SHP77 (cell line): ENCODE measurements at regions not wholly inside any gene's neighbourhood (a gene's known extent, or its start where the extent isn't known, plus 50 kb on each side); places are given as distances from the start of the nearest gene placed in this dataset.

Experiments
- DNase-seq, 2 experiments: peaks; one replicate each; lab custom pipeline; 2025; lab: John Stamatoyannopoulos, UW

GRCh38 chr2:163369111-163369510 is 366.7 kb downstream of the FIGN start:
- DNase-seq: no peak

- DNase-seq: no peak
Measured at GRCh38 chr2:163368655-163369054, 367.2 kb downstream of the FIGN start.

GRCh38 chr2:163367825-163368582 is 367.8 kb downstream of the FIGN start:
- DNase-seq: no peak

GRCh38 chr2:163364736-163365135 is 371.1 kb downstream of the FIGN start:
- no peak for DNase-seq

GRCh38 chr2:163353551-163353950 is 382.3 kb downstream of the FIGN start:
- no peak for DNase-seq

- no peak for DNase-seq
Measured at GRCh38 chr2:163351966-163352365, 383.8 kb downstream of the FIGN start.

- no peak for DNase-seq
Measured at GRCh38 chr2:163351143-163351542, 384.7 kb downstream of the FIGN start.

GRCh38 chr2:163348857-163349380 is 386.9 kb downstream of the FIGN start:
- no peak for DNase-seq

GRCh38 chr2:163347982-163348856 is 387.6 kb downstream of the FIGN start:
- no peak for DNase-seq

GRCh38 chr2:163345795-163346573 is 389.8 kb downstream of the FIGN start:
- peak; percentile 53 to 58 for DNase-seq

- DNase-seq: no peak
Measured at GRCh38 chr2:163343316-163343715, 392.5 kb downstream of the FIGN start.

GRCh38 chr2:163341426-163341825 is 394.4 kb downstream of the FIGN start:
- no peak for DNase-seq

GRCh38 chr2:163338270-163338669 is 397.5 kb downstream of the FIGN start:
- no peak for DNase-seq

GRCh38 chr2:163324677-163325076 is 411.1 kb downstream of the FIGN start:
- DNase-seq: peak; percentile 28 to 37

GRCh38 chr2:163319006-163319405 is 416.8 kb downstream of the FIGN start:
- no peak for DNase-seq

GRCh38 chr2:163314712-163315111 is 421.1 kb downstream of the FIGN start:
- DNase-seq: no peak

- DNase-seq: no peak
Measured at GRCh38 chr2:163312713-163313112, 423.1 kb downstream of the FIGN start.

- DNase-seq: no peak
Measured at GRCh38 chr2:163306647-163307046, 429.2 kb downstream of the FIGN start.

- DNase-seq: no peak
Measured at GRCh38 chr2:163302141-163302540, 433.7 kb downstream of the FIGN start.

- DNase-seq: no peak
Measured at GRCh38 chr2:163291790-163292189, 444.0 kb downstream of the FIGN start.

- DNase-seq: no peak
Measured at GRCh38 chr2:163281717-163282116, 443.1 kb upstream of the KCNH7 start.

GRCh38 chr2:163269374-163270021 is 430.9 kb upstream of the KCNH7 start:
- no peak for DNase-seq
